WERI-Rb-1 (cell line): ENCODE measurements at regions not wholly inside any gene's neighbourhood (a gene's known extent, or its start where the extent isn't known, plus 50 kb on each side); places are given as distances from the start of the nearest gene placed in this dataset.

Experiments
- DNase-seq: peaks from one replicate; pipeline ENCODE4 v3.0.0-alpha.2; 2020
- H3K27ac ChIP-seq: fragments of 250-450 bp; sonication (Bioruptor Pico); 2 replicates; pipeline ENCODE4 v1.5.1; 2020; ENCODE audit warnings: mild to moderate bottlenecking, moderate library complexity
- H3K27me3 ChIP-seq: fragments of 250-450 bp; sonication (Bioruptor Pico); 2 replicates; pipeline ENCODE4 v1.5.1; 2021; ENCODE audit warnings: mild to moderate bottlenecking, low read depth, moderate library complexity; ENCODE audit not compliant: insufficient read depth, severe bottlenecking
- H3K36me3 ChIP-seq: fragments of 250-450 bp; sonication (Bioruptor Pico); 2 replicates; pipeline ENCODE4 v1.5.1; 2020; ENCODE audit warnings: mild to moderate bottlenecking, moderate library complexity
- H3K4me3 ChIP-seq: 2 replicates; pipeline ENCODE4 v1.5.1; 2011; ENCODE audit warnings: low read depth, mild to moderate bottlenecking, control low read depth, low read length
- H3K9me3 ChIP-seq: fragments of 250-450 bp; sonication (Bioruptor Pico); 2 replicates; pipeline ENCODE4 v1.5.1; 2021; ENCODE audit warnings: mild to moderate bottlenecking, moderate library complexity; ENCODE audit not compliant: severe bottlenecking
- TF ChIP-seq, protein P1 (sequence below): IDR thresholded peaks from 2 replicates; pipeline ENCODE4 v1.5.1; 2011; ENCODE audit warnings: low read depth, mild to moderate bottlenecking, control low read depth, inconsistent platforms, low read length

DNA sequence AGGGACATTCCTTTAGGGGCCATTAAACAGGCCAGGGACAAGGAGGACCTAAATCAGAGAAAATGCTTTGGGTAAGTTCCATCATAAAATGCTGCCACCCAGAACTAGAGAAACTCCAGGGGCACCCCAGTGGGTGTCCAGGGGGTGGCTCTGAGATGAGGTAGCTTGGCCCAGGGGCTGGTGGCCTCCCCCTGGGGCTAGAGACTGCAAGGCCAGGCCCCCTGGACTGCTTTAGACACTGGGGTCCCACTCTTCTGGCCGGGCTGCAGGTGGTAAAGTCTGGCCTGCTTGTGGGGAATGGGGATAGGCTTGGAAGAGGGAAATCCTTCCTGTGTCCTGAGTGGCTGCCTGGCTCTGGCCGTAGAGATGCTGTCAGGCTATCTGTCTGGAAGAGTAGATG lies 169.6 kb upstream of the PODXL start:
- no peak overlapping the region for H3K4me3 ChIP-seq
- no peaks in the 10 kb centered on the region for H3K9me3 ChIP-seq
- no peak for DNase-seq
- H3K27ac ChIP-seq: no peak overlapping the region
- TF ChIP-seq, protein P1, sequence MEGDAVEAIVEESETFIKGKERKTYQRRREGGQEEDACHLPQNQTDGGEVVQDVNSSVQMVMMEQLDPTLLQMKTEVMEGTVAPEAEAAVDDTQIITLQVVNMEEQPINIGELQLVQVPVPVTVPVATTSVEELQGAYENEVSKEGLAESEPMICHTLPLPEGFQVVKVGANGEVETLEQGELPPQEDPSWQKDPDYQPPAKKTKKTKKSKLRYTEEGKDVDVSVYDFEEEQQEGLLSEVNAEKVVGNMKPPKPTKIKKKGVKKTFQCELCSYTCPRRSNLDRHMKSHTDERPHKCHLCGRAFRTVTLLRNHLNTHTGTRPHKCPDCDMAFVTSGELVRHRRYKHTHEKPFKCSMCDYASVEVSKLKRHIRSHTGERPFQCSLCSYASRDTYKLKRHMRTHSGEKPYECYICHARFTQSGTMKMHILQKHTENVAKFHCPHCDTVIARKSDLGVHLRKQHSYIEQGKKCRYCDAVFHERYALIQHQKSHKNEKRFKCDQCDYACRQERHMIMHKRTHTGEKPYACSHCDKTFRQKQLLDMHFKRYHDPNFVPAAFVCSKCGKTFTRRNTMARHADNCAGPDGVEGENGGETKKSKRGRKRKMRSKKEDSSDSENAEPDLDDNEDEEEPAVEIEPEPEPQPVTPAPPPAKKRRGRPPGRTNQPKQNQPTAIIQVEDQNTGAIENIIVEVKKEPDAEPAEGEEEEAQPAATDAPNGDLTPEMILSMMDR: no peak
- H3K36me3 ChIP-seq: no peaks in the 10 kb centered on the region
- H3K27me3 ChIP-seq: no peaks in the 10 kb centered on the region

DNA sequence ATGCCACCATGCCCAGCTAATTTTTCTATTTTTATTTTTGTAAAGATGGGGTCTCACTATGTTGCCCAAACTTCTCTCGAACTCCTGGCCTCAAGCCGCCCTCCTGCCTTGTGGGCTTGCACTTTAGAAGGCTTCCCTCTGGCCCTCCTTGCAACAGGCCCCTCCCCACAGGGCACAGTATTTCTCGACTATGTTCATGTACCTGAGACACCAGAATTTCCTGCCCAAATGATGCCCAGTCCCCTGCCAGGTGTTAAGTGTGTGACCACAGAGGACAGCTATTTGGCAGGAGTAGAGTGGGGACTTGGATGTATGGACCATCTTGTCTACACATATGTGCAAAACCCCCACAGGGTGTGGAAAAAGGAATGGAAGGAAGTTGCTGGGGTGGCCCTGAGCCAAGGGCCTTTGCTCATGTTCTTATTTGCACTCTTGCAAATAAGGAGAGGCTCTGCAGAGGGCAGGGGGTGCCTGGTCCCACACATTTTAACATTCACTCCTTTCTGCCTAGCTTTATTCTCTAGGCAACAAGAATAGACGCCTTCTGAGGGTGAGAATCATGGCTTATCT lies 168.4 kb upstream of the PODXL start:
- Histone ChIP-seq H3K4me3 (no peak overlapping the region), H3K9me3 (no peaks in the 10 kb centered on the region), H3K36me3 (no peaks in the 10 kb centered on the region), H3K27me3 (no peaks in the 10 kb centered on the region), H3K27ac (no peak overlapping the region)
- TF ChIP-seq, protein P1: no peak
- DNase-seq: no peak

DNA sequence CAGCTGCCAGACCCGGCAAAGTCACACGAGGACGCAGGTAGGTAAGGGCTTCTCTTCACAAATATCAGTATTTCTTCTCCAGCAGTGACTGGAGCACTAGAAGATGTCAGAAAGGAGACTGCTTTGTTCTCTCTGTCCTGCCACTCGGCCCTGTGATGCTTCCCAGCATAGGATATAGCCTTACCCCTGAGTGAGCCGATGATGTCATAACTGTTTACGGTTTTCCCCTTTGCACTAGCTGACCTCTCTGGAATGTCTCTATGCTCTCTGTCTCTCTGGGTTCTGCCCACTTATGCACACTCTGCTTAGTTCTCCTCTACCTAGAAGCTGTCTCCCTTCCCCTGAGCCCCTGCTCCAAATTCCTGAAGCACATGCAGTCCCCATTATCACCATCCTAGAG lies 167.5 kb upstream of the PODXL start:
- TF ChIP-seq, protein P1: no peak
- Histone ChIP-seq H3K4me3 (no peak overlapping the region), H3K9me3 (no peaks in the 10 kb centered on the region), H3K27ac (no peak overlapping the region), H3K36me3 (no peaks in the 10 kb centered on the region), H3K27me3 (no peaks in the 10 kb centered on the region)
- DNase-seq: no peak

DNA sequence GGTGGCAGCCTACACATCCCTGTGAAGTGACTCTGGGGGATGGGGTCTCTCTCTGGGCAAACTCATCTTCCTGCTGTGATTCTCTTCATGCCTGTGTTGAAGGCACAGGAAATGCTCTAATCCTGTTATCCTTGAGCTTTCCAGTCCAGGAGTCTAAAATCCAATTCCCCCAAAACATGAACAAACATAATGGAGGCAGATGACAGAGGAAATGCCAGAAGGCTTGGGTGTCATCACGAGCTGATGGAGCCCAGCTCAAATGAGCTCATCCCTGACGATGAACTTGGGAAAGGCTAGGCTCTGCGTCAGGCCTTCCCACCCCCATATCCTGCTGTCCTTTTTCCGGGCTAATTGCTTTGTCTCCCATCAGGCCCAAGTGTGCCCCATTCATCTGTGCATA lies 165.9 kb upstream of the PODXL start:
- DNase-seq: no peak
- no peaks in the 10 kb centered on the region for H3K27me3 ChIP-seq
- H3K4me3 ChIP-seq: no peak overlapping the region
- no peaks in the 10 kb centered on the region for H3K36me3 ChIP-seq
- no peak overlapping the region for H3K27ac ChIP-seq
- TF ChIP-seq, protein P1: no peak
- H3K9me3 ChIP-seq: no peaks in the 10 kb centered on the region

DNA sequence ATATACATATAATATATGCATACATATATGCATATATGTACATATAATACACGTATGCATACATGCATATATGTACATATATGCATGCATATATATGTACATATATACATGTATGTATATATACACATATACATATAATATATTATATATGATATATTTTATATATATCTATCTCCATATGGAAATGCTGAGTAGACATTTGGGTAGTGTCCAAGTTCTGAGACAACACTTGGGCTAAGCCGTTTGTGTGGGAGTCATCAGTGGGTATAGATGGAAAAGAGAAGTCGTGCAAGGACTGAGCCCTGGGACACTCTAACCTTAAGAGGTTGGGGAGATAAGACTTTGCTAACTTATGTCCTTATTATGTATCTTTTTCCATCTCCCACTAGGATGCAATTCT lies 165.2 kb upstream of the PODXL start:
- no peak overlapping the region for H3K27ac ChIP-seq
- TF ChIP-seq, protein P1: no peak

DNA sequence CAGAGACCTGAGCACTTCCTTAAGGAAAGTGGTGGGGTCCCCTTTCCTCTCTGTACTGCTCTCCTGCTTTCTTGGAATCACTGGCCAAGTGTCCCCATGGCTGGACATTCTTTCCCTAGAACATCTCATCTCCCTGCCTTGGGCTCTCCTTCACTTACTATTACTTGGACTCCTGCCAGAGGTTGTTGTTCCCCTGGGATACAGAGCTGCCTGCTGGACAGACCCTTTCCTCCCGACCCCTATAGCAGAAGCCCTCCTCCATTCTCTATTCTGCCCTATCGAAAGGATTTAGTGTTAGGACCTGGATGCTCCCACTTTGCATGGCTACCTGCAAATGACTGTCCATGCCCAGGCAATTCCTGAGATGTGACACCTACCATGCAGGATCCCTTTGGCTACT lies 164.3 kb upstream of the PODXL start:
- DNase-seq: no peak
- Histone ChIP-seq H3K36me3 (no peaks in the 10 kb centered on the region), H3K4me3 (no peak overlapping the region), H3K27me3 (no peaks in the 10 kb centered on the region), H3K27ac (no peak overlapping the region), H3K9me3 (no peaks in the 10 kb centered on the region)
- TF ChIP-seq, protein P1: no peak

More for the DNA sequence above, 165.2 kb upstream of the PODXL start:
- DNase-seq: no peak
- H3K4me3 ChIP-seq: no peak overlapping the region
- H3K9me3 ChIP-seq: no peaks in the 10 kb centered on the region
- H3K36me3 ChIP-seq: no peaks in the 10 kb centered on the region
- no peaks in the 10 kb centered on the region for H3K27me3 ChIP-seq
